Uterus (tissue), 2 donors: ENCODE measurements at regions not wholly inside any gene's neighbourhood (a gene's known extent, or its start where the extent isn't known, plus 50 kb on each side); places are given as distances from the start of the nearest gene placed in this dataset.

Experiments
- CTCF ChIP-seq, 4 experiments: fragments of 200-600 bp in 2 of 4; fragments of 450-650 bp in 2 of 4; sonication (generic) in 2 of 4; IDR thresholded peaks; one replicate each; pipeline ENCODE4 v1.5.1; 2016 to 2019; ENCODE audit warnings: antibody characterized with exemption in 4 of 4, mild to moderate bottlenecking in 2 of 4, moderate library complexity in 1 of 4
- POLR2A ChIP-seq, 2 donors: fragments of 450-650 bp; IDR thresholded peaks; one replicate each; pipeline ENCODE4 v1.6.1; 2016; ENCODE audit warnings: antibody characterized with exemption in 2 of 2, mild to moderate bottlenecking in 1 of 2, moderate library complexity in 1 of 2

DNA sequence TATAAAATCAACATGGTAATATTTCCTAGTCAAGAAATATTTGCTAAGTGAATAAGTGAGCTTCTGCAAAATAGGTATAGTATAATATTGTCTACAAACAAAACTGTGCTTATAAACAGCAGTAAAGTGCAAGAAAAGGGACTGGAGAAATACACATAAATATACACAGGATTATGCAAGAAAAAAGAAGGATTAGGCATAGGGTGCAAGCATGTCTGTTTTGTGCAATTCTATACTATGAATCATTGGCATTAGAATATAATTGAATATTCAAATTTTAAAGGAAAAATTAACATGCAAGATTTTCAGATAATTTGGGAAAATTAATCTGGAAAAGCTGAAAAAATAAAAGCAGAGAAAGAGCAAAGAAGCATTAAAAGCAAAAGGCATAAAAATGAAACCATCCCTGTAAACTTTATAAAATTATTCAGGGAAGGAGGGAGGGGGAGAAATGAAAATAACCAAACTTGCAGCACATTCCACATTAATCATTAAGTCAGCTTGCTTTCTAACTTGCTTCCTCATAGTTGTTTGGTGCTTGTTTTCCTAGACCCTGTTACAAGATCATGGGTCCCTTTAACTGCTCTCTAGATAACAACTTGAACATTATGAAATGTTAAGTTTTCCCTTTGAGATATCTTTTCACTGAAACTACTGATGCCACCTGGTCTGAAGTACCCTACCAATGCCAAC is 147.4 kb upstream of the STAC start:
- no peak for TF ChIP-seq POLR2A (IDR thresholded peaks at IDR 0.05)
- TF ChIP-seq CTCF (IDR thresholded peaks at IDR 0.05) = no peak
